Mesothelial cell of epicardium (in vitro differentiated cells): ENCODE measurements at regions not wholly inside any gene's neighbourhood (a gene's known extent, or its start where the extent isn't known, plus 50 kb on each side); places are given as distances from the start of the nearest gene placed in this dataset.

ENCODE experiments used
- DNase-seq, 2 experiments: peaks; one replicate each; pipeline ENCODE4 v3.0.0; 2021; ENCODE audit warnings: low spot score in 2 of 2; ENCODE audit not compliant: unreplicated experiment in 2 of 2
- H3K27ac Mint-ChIP-seq: 2 replicates; pipeline ENCODE4 v1.8.0; 2021; ENCODE audit warnings: mixed read lengths
- H3K27me3 Mint-ChIP-seq: 2 replicates; pipeline ENCODE4 v1.8.0; 2021; ENCODE audit warnings: low read depth, mixed read lengths
- H3K36me3 Mint-ChIP-seq: 2 replicates; pipeline ENCODE4 v1.8.0; 2021; ENCODE audit warnings: mixed read lengths
- H3K4me1 Mint-ChIP-seq: 2 replicates; pipeline ENCODE4 v1.8.0; 2021; ENCODE audit warnings: mixed read lengths
- H3K4me3 Mint-ChIP-seq: 2 replicates; pipeline ENCODE4 v1.8.0; 2021; ENCODE audit warnings: mild to moderate bottlenecking, moderate library complexity, mixed read lengths
- H3K9me3 Mint-ChIP-seq: 2 replicates; pipeline ENCODE4 v1.8.0; 2021; ENCODE audit warnings: mixed read lengths
- CTCF ChIP-seq: fragments of 200-600 bp; sonication (generic); IDR thresholded peaks from one replicate; pipeline ENCODE4 v1.5.0; 2021; ENCODE audit warnings: antibody characterized with exemption; ENCODE audit not compliant: unreplicated experiment

- H3K27me3 Mint-ChIP-seq: no peaks in the 10 kb centered on the region
- TF ChIP-seq CTCF: no peak
- H3K27ac Mint-ChIP-seq: peak overlapping the region; percentile 82
- peaks cover 65% of the 10 kb centered on the region for H3K4me1 Mint-ChIP-seq
- H3K36me3 Mint-ChIP-seq: no peaks in the 10 kb centered on the region
- H3K9me3 Mint-ChIP-seq: no peaks in the 10 kb centered on the region
- no peak overlapping the region for H3K4me3 Mint-ChIP-seq
- no peak for DNase-seq
Observed at GRCh38 chr10:28836435-28836743, 159.1 kb downstream of the BAMBI start.

DNA sequence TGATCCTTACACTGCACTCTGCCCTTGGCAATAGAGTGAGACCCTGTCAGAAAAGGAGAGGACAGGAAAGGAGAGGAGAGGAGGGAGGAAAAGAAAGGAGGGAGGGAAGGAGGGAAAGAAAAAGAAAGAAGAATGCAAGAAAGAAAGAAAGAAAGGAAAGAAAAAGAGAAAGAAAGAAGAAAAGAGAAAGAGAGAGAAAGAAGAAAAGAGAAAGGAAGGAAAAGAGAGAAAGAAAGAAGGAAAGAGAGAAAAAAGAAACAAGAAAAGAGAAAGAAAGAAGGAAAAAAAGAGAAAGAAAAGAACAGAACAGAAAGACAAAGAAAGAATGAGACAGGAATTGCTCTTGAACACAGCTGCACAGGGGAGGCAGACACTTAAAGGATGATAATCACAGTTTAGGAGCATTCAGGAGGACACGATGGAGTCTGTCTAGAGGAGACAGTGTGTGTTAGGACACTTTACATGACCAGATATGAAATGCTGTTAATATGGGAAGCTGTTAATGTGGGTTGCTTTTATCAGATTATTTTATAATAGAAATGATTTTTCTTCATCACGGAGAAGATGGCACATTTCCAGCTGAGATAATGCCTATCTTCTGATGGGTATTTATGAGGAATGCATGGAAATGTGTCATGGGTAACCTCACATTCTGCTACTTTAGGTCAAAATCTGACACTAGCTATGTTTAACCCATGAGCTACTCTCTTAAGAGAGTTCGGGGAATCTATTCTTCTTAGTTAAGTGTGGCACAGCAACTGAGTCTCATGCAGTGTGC is 160.5 kb downstream of the BAMBI start:
- Mint-ChIP-seq H3K27ac (peak overlapping the region; percentile 77), H3K27me3 (no peaks in the 10 kb centered on the region), H3K4me3 (no peak overlapping the region), H3K9me3 (no peaks in the 10 kb centered on the region), H3K36me3 (no peaks in the 10 kb centered on the region), H3K4me1 (peaks cover 71% of the 10 kb centered on the region)
- TF ChIP-seq CTCF: no peak
- no peak for DNase-seq

DNA sequence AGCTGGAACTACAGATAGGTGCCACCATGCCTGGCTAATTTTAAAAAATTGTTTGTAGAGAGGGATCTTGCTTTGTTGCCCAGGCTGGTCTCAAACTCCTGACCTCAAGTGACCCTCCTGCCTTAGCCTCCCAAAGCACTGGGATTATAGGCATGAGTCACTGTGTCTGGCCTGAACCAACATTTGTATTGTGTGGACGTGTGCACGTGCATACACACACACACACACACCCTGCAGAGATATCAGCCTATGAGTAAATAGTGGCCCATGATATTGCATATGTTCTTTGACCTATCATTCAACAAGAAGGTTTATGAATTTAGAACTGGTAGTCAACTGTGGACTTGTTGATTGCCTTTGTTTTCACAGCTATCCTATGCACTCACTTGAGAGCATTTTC is 161.6 kb downstream of the BAMBI start:
- no peaks in the 10 kb centered on the region for H3K36me3 Mint-ChIP-seq
- DNase-seq: no peak
- no peak for TF ChIP-seq CTCF
- peak overlapping the region; percentile 77 for H3K27ac Mint-ChIP-seq
- H3K4me1 Mint-ChIP-seq: peaks cover 66% of the 10 kb centered on the region
- no peak overlapping the region for H3K4me3 Mint-ChIP-seq
- no peaks in the 10 kb centered on the region for H3K27me3 Mint-ChIP-seq
- H3K9me3 Mint-ChIP-seq: no peaks in the 10 kb centered on the region

DNA sequence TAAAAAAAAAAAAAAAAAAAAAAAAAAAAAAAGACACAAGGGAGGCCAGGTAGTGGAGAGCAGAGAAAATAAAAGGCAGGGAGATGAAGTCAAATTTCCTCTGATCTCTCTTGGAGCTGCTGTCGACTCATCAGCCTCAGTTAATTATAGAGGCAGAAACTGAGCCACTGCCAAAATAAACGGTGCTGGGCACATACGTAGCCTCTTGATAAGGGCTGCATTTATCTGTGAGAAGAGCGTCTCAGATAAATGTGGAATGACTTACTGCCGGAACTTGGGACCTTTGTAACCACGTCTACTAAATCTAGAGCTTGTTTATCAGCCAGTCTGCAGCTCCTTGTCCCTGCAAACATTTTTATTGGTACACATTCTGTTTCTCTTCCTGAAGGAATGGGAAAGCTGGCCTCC is 162.3 kb downstream of the BAMBI start:
- Mint-ChIP-seq H3K27ac (peak overlapping the region; percentile 77), H3K27me3 (no peaks in the 10 kb centered on the region), H3K36me3 (no peaks in the 10 kb centered on the region), H3K4me1 (peaks cover 66% of the 10 kb centered on the region), H3K4me3 (no peak overlapping the region), H3K9me3 (no peaks in the 10 kb centered on the region)
- DNase-seq: peak in 1 of 2 experiments; percentile 50
- no peak for TF ChIP-seq CTCF

- no peak for TF ChIP-seq CTCF
- Mint-ChIP-seq H3K4me1 (peaks cover 63% of the 10 kb centered on the region), H3K36me3 (no peaks in the 10 kb centered on the region), H3K27ac (peak overlapping the region; percentile 77), H3K4me3 (no peak overlapping the region), H3K27me3 (no peaks in the 10 kb centered on the region), H3K9me3 (no peaks in the 10 kb centered on the region)
- DNase-seq: no peak
Observed at GRCh38 chr10:28840202-28840601, 162.9 kb downstream of the BAMBI start.
